ENCODE measurements at regions not wholly inside any gene's neighbourhood (a gene's known extent, or its start where the extent isn't known, plus 50 kb on each side); places are given as distances from the start of the nearest gene placed in this dataset.
"Not testable (repeated sequence)": the region's sequence is repeated elsewhere in the genome, so short reads cannot be mapped to it uniquely, and the experiment has no call there.

DNA sequence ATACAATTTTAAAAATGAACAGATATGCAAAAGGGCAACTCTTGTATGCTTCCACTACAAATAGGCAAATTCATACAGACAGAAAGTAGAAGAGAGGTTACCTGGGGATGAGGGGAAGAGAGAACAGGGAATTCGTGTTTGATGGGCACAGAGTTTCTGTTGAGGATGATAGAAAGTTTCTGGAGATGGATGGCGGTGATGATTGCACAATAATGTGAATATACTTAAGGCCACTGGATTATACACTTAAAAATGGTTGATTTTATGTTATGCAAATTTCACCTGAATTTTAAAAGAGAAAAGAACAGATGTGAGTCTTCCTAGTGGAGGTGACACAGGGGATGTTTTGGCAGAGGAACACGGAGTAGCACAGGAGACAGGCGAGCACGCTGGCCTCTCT is 89.3 kb downstream of the TEX36 start:
- WGBS, 3 donors: 74 to 84% (median 79%) methylated on average over 5 of the region's 5 CpGs
- no peaks in the 10 kb centered on the region for H3K9me3 ChIP-seq
- no peak for DNase-seq
- no peaks in the 10 kb centered on the region for H3K4me1 ChIP-seq (ENCODE audit: insufficient read depth)
- no peaks in the 10 kb centered on the region for H3K27me3 ChIP-seq
- H3K27ac ChIP-seq: no peak overlapping the region
- intact Hi-C loops (cut with DNase I): no loop called here
- H3K4me3 ChIP-seq: no peak overlapping the region
- TF ChIP-seq EP300 (IDR thresholded peaks at IDR 0.05) (no peak), POLR2A (IDR thresholded peaks at IDR 0.05) (no peak)
- TF ChIP-seq, protein P1, sequence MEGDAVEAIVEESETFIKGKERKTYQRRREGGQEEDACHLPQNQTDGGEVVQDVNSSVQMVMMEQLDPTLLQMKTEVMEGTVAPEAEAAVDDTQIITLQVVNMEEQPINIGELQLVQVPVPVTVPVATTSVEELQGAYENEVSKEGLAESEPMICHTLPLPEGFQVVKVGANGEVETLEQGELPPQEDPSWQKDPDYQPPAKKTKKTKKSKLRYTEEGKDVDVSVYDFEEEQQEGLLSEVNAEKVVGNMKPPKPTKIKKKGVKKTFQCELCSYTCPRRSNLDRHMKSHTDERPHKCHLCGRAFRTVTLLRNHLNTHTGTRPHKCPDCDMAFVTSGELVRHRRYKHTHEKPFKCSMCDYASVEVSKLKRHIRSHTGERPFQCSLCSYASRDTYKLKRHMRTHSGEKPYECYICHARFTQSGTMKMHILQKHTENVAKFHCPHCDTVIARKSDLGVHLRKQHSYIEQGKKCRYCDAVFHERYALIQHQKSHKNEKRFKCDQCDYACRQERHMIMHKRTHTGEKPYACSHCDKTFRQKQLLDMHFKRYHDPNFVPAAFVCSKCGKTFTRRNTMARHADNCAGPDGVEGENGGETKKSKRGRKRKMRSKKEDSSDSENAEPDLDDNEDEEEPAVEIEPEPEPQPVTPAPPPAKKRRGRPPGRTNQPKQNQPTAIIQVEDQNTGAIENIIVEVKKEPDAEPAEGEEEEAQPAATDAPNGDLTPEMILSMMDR (IDR thresholded peaks at IDR 0.05): no peak
- no peaks in the 10 kb centered on the region for H3K36me3 ChIP-seq

DNA sequence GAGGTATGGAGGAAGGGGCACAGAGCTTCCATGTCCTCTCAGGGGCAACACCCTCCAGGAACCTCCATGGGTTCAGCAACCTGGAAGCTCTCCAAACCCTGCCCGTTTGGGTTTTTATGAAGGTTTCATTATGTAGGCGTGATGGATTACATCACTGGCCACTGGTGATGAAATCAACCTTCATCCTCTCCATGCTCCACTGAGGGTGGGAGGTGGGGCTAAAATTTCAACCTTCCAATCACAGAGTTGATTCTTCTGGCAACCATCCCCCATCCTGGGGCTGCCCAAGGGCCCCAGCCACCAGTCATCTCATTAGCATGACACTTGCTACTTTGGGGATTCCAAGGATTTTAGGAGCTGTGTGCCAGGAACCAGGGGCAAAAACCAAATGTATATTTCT is 90.1 kb downstream of the TEX36 start:
- no peaks in the 10 kb centered on the region for H3K27me3 ChIP-seq
- no peak overlapping the region for H3K27ac ChIP-seq
- H3K9me3 ChIP-seq: no peaks in the 10 kb centered on the region
- no peaks in the 10 kb centered on the region for H3K36me3 ChIP-seq
- intact Hi-C loops (cut with DNase I): no loop called here
- H3K4me3 ChIP-seq: no peak overlapping the region
- DNase-seq: no peak
- WGBS, 3 donors: 80 to 88% (median 88%) methylated on average over 2 of the region's 2 CpGs
- no peak for TF ChIP-seq POLR2A (IDR thresholded peaks at IDR 0.05)
- no peak for TF ChIP-seq EP300 (IDR thresholded peaks at IDR 0.05)
- TF ChIP-seq, protein P1 (IDR thresholded peaks at IDR 0.05): no peak
- H3K4me1 ChIP-seq (ENCODE audit: insufficient read depth): no peaks in the 10 kb centered on the region

DNA sequence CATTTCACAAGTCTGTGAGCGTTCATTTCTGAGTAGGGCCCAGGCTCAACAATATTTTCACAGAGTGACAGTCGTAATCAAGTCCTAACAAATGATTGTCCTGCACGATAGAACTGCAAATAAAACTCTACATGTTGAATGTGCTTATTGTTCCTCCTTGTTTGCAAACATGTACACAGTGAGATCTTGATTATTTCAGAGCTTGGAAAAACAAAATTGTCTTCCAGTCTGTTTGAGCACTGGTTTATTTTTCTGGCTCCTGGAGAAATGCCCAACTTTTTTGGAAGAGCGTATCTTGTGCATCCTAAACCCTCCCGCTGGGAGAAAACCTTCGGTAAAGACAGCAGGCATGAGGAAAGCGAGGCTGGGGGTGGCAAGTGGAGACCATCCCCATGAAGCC is 91.1 kb downstream of the TEX36 start:
- H3K27ac ChIP-seq: no peak overlapping the region
- H3K9me3 ChIP-seq: no peaks in the 10 kb centered on the region
- TF ChIP-seq POLR2A (IDR thresholded peaks at IDR 0.05): no peak
- no peak for TF ChIP-seq EP300 (IDR thresholded peaks at IDR 0.05)
- TF ChIP-seq, protein P1 (IDR thresholded peaks at IDR 0.05): no peak
- H3K4me1 ChIP-seq (ENCODE audit: insufficient read depth): no peaks in the 10 kb centered on the region
- no peaks in the 10 kb centered on the region for H3K27me3 ChIP-seq
- H3K4me3 ChIP-seq: no peak overlapping the region
- no peaks in the 10 kb centered on the region for H3K36me3 ChIP-seq
- intact Hi-C loops (cut with DNase I): no loop called here
- no peak for DNase-seq
- 49 to 59% (median 58%) methylated on average over 7 of the region's 7 CpGs for WGBS, 3 donors

DNA sequence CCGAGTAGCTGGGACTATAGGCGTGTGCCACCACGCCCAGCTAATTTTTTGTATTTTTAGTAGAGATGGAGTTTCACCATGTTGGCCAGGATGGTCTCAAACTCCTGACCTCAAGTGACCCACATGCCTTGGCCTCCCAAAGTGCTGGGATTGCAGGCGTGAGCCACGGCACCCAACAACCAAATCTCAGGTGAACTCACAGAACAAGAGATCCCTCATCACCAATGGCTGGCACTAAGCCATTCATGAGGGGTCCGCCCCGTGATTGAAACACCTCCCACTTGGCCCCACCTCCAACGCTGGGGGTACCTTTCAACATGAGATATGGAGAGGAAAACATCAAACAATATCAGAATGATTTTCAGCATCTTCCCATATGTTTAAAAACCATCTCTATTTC is 94.2 kb downstream of the TEX36 start:
- intact Hi-C loops (cut with DNase I): not testable (repeated sequence)

DNA sequence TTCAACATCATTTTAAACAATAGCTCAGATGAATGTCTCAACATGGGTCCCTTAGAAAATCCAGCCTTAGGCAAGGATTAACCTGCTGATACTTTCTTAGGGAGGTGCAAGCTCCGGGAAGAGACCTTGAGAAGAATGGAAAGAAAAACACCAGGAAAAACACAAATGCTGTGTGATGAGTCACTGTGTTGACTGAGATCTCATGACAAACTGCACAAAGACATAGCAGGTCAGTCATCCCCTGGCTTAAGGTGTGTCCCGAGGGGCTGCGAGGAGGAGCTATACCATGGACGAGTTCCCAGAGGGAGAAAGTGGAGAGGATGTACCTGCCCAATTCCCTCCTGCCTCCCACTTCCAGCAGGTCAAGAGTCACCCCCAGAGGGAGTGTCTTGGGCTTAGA is 98.0 kb downstream of the TEX36 start:
- Histone ChIP-seq H3K36me3 (no peaks in the 10 kb centered on the region), H3K27ac (no peak overlapping the region), H3K9me3 (no peaks in the 10 kb centered on the region), H3K4me1 (ENCODE audit: insufficient read depth) (no peaks in the 10 kb centered on the region), H3K4me3 (no peak overlapping the region), H3K27me3 (no peaks in the 10 kb centered on the region)
- no peak for TF ChIP-seq POLR2A (IDR thresholded peaks at IDR 0.05)
- no peak for DNase-seq
- 66 to 76% (median 70%) methylated on average over 4 of the region's 4 CpGs for WGBS, 3 donors
- intact Hi-C loops (cut with DNase I): no loop called here

More for the DNA sequence above, 94.2 kb downstream of the TEX36 start:
- DNase-seq; H3K27me3 ChIP-seq; H3K27ac ChIP-seq; H3K4me1 ChIP-seq (ENCODE audit: insufficient read depth); H3K9me3 ChIP-seq; H3K36me3 ChIP-seq; H3K4me3 ChIP-seq: not testable (repeated sequence)
- WGBS, 3 donors: 84 to 87% (median 86%) methylated on average over 8 of the region's 8 CpGs

All from ovary (tissue), 7 donors.